GM18873 (cell line): ENCODE measurements at regions not wholly inside any gene's neighbourhood (a gene's known extent, or its start where the extent isn't known, plus 50 kb on each side); places are given as distances from the start of the nearest gene placed in this dataset.

Source experiments
- ATAC-seq: cut with Tn5 transposase; IDR thresholded peaks from one replicate; pipeline ENCODE4 v1.9.1; 2021; ENCODE audit warnings: mild to moderate bottlenecking, moderate library complexity, moderate number of reproducible peaks; ENCODE audit not compliant: unreplicated experiment, low FRiP score

DNA sequence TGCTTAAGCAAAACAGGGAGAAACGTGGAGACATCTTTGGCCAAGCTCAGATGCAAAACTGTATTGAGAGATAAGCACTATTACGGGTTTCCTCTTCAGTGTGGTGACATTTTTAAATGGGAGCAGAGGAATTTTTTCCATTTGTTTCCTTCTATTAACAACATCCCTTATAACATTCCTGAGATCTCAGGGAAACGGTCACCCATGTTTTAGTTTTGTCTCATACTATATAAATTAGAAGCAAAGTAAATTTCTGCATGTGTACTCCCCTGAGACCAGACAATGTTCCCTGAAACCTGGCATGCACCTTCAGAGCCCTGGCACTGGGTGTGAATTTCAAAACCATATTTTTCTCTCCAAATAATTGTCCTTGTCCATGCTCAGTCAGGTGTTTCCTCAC is 57.6 kb upstream of the RNF152 start:
- ATAC-seq: no peak

DNA sequence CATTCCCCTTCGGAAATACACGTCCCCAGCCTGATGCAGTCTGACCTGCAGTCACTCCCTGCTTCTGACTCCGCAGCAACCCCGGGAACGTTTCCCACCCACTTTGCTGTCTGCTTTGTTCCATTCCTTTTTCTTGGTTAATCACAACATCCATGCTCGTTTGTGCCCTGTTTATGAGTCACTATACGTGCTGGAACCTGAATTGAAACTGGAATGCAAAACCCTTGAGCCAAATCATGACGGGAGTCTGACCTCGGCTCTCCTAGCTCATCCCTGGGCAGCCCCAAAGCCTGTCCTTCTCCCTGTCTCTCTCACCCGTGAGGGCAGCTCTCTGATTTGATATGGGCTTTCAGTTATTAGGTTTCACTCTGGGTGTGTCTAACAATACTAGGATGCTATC is 57.1 kb upstream of the RNF152 start:
- ATAC-seq: no peak

DNA sequence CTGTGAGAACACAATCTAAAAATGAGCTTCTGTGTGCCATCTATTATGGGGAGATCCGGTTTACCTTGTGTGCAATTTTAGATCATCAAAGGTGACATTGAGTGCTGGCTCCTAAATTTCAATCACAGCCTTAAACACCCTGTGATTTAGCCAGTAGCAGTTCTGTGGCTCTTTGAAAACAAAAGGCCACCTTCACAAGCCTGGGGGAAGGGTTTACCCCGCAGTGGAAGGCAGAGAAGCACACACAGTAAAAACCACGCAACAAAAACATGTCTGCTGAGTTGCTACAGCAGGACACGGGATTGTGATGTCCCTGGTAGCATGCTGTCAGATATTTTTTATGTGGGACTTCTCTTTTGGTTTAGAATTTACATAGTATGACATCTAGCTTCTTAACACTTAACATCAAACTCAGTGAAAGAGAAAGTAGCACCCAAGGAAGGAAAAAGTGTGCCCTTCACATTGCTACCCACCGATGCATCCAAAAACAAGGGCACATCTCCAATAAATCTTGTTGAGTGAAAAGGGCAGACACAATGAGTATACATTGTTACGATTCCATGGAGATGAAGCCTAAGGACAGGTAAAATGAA is 56.1 kb upstream of the RNF152 start:
- no peak for ATAC-seq

DNA sequence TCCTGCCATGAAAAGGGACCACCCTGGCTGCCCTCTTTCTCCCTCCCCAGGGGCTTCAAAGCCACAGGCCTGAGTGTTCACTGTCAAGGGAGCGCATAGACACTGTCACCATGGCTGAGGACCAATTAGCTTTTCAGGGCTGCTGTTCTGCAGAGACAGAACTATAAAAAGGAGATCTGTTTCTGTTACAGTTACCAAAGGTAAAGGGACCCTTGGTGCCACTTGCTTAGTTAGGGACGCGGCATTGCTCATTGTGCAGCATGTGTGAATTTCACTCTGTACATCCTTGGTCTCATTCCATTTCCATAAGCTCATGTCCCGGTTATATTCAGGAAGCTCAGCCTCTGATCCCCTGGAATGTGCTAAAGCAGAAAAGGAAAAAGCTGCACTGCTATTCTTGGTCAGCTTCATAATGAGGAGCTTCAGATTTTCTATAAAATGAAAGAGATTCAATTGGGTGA is 55.5 kb upstream of the RNF152 start:
- no peak for ATAC-seq

DNA sequence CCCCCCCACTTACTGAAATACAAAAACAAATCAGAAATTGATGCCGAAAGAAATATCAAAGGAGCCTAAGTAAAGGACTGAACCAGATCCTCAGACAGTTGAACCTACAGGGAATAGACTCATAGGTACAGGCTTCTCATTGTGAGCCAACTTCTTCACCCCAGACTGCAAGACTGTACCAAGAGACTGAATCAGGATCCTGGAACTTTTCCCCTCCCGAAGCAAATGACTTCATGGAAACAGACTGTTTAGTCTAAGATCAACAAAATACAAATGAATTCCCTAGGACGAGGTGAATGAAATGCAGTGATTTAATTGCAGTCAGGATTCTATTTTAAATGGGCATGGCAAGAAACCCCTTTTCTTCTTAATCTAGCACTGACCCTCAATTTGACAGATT is 53.6 kb upstream of the RNF152 start:
- ATAC-seq: no peak

DNA sequence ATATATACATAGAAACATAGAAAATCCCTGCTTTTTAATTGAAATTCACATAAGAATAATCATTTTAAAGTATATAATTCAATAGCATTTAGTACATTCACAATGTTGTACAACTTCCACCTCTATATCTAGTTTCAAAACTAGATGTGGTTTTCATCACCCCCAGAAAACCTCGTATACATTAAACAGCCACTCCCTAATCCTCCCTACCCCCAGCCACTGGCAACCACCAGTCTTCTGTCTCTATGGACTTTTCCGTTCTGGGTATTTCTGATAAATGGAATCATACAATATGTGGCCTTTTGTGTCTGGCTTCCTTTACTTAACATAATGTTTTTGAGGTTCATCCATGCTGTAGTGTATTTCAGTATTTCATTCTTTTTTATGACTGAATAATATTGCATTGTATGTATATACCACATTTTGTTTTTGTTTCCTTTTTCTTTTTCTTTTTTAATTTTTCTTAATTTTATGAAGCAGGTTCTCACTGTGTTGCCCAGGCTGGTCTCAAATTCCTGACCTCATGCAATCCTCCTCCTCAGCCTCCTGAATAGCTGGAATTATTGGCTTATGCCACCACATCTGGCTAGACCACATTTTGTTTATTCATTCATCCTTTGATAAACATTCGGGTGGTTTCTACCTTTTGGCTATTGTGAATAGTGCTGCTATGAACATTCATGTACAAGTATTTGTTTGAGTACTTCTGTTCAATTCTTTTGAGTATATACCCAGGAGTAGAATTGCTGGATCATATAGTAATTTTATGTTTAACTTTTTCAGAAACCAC is 50.6 kb upstream of the RNF152 start:
- ATAC-seq: no peak
